HG02610 (cell line): ENCODE measurements at regions not wholly inside any gene's neighbourhood (a gene's known extent, or its start where the extent isn't known, plus 50 kb on each side); places are given as distances from the start of the nearest gene placed in this dataset.
"Not testable (repeated sequence)": the region's sequence is repeated elsewhere in the genome, so short reads cannot be mapped to it uniquely, and the experiment has no call there.

Experiments
- ATAC-seq: cut with Tn5 transposase; IDR thresholded peaks from one replicate; pipeline ENCODE4 v1.9.1; 2021; ENCODE audit warnings: mild to moderate bottlenecking, moderate library complexity; ENCODE audit not compliant: unreplicated experiment

DNA sequence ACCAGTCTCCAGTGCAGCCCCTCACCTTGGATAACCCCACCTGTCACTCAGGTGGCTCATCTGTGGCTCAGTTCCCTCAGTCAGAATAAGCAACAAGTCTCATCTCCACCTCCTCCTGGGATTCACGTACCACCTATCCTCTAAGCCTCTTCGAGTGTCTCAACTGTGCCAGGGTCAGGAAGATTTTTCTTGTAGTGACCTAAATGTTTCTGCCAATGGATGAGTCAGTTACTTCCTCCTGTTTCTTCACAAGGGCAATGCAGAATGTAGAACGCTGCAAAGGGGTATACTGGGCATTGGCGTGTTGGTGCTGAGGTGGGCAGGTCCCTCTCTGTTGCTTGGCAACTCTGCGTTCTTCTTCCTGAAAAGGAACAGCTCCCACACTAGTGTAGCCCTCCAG is 213.3 kb upstream of the CXCR4 start:
- no peak for ATAC-seq

DNA sequence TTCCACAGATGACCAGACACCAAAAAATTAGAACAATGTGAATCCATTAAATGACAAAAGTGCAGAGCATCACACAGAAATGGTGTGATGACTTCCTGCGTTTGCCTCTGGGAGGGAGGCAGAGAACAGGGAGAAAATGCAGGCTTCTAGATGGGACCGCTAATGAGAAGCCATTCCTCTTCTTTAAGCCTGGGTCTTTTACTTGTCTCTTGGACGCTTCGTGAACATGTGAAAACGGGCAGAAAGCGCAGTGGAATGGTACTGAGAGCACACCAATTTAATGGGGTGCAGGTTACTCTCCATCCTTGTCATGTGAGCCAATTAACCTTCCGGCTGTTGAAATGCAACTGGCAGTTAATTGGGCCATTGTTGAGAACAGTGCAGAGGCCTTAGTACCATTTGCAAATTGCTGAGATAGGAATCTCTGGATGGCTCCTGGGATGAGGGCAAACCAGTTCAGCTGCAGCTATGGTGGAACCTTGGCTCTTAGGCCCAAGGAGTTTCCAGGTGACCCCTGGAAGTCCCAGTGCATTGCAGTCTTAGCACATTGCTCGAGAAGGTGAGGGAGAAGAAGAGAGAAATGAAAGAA is 210.4 kb upstream of the CXCR4 start:
- ATAC-seq, result no peak

DNA sequence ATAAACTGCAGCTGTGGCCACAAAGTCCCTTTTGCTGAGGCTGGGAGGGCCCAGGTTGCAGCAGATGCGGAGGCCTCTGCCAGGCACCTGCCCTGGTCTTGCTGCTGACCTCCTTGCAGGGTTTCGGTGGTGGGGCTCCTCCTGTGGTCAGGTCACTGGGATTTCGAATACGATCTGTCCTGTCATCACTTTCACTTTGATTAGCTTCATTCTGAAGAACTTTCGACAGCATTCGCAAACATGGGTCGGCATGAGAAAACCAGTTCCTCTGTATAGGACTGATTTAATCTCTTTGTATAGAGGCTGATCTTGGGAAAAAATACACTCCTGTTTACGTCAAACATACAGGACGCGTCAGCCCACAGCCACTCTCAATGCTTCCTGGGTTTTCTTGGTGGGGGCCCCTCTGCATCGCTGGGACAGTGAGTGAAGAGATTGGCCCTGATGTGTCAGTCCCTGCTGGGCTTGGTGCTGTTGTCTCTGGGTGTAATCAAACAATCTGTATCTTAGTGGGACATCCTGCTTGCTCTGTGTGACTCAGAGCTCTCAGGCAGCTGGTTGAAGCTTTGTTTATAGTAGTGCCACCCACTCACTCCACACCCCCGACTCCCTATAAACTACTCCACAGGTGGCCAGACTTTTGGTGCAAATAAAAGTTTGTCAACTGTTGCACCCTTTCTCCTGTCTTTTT is 209.4 kb upstream of the CXCR4 start:
- no peak for ATAC-seq

DNA sequence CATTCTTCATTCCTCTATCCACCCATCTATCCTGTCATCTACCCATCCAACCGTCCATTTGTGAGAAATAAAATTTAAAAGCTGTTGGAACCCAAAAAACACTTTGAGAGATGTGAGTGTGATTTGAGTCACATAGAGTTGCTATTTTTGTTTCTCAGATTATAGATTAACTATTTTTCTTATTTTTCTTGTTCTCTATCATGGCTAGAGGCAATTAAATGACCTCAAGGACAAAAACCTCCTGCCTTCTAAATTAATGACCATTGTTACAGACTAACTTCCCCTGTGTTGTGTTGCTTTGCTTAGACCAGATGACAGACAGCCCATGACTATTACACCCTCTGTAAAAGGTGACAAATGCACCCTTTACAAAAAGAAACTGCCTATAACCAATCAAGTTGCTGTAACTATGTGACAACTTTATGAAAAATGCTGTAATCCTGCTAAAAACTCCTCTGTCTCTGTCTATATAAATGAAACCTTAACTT is 207.9 kb upstream of the CXCR4 start:
- ATAC-seq, result no peak

DNA sequence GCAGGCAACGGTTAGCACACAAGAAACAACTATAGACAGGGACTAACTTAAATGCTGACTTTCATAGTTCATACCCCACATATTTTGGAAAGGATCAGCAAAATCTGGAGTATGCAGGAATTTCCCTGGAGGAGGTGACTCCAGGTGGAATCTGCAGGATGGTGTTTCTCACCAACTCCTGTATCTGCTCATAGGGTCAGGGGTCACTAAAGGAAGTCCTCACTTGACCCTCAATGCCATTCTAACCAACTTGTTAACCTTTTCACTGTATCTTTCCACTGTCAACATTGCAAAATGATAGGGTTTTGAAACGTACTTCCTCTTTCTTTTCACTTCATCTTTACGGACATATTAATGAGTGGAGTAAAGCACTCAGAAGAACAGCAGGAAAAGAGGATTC is 207.0 kb upstream of the CXCR4 start:
- ATAC-seq, result no peak

DNA sequence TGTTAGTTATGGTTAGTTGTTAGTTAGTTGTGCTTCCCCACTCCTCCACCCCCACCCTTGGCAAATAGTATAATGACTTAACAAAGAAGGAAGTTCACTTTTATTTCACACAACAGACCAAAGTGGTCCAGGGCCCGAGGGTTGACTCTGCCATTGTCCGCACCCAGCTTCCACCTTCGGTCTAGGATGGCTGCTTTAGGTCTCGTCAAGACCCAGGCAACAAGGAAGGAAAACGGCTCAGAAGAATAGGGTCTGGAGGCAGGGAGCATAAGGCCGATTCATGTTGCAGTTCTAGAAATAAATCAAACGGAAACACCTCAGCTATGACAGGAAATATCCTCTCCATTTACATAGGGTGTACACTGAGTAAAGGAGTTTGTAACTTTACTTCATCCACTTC is 206.0 kb upstream of the CXCR4 start:
- no peak for ATAC-seq

DNA sequence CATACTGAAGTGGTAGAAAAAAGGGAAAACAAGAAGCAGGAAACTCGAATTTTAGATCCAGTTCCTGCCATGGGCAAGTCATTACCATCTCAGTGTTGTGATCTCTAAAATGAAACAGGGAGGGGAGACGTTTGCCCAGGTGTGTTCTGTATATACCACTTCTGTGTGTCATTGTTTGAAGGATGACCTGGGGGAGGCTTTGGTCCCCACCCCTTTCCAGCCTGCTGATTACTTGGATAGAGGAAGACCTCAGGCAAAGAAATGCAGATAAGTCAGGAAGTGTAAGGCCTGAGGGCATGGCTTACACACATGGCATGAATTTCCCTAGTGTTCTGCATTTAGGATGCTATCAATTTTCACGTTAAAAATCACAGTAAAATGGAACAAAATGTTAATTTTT is 205.2 kb upstream of the CXCR4 start:
- ATAC-seq, result no peak

DNA sequence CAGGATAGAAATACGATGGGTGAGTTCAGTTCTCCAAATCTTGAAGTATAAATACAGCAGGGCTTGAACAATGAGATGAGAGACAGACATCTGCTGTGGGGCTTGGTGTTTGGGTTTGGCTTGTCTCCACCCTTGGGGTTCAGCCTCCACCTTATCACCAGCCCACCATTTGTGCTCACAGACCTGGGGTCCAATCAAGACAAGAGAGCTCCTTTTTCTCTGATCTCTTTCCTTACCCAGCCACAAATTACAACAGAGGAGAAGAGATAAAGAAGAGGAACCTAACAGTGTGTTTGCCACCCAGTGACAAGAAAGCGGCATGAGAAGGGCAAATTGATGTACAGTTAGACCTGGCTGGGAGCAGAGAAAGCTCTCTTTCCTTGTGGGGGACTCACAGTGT is 204.5 kb upstream of the CXCR4 start:
- no peak for ATAC-seq

DNA sequence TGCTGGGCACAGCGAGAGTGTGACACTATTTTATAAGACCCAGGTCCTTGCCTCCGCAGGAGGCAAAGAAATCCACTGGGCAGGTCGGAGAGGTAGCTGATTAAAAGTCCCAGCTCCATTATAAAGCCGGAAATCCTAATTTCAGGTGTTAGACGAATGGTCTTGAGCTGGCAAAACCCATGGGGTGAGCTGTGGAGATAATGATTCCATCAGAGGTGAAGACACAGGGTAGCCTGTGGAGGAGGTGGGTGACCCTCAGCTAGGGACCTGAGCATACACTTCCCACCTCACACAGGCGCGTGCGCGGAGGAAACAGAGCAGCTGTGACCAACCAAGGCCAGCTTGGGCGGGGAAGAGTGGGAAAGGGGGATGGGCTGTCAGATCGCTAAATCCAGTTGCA is 201.7 kb upstream of the CXCR4 start:
- no peak for ATAC-seq

DNA sequence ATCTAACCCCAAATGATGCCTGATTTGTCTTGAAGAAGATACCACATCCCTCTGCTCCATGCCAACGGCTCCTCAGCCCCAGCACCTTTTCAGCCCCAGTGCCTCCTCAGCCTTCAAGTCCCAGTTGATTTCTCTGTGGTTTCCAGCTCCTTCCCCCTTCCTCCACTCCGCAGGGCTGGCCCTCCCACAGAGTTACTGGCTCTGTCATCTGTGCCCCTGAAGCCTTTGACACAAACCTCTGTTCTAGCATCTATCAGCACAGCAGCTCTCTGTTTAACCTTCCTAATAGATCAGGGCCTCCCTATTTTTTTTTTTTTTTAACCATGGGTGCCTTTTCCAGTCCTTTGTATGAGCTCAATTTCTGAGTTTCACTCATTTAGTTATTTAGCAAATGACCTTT is 201.3 kb upstream of the CXCR4 start:
- ATAC-seq, result no peak

DNA sequence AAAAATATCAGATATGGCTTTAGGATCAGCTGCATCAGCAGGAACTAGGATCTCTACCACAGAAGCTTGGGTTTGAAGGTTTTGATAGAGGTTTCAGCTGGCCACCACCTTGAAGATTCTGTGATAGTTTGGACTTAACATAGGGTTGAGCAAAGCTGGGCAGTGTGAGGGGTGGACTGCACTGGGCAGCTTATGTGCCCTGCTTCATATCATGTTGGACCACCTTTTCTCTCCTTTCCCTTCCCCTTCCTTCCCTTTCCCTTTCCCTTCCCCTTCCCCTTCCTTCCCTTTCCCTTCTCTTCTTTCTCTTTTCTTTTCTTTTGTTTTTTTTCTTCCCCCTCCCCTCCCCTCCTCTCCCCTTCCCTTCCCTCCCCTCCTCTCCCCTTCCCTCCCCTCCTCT is 196.3 kb upstream of the CXCR4 start:
- no peak for ATAC-seq

DNA sequence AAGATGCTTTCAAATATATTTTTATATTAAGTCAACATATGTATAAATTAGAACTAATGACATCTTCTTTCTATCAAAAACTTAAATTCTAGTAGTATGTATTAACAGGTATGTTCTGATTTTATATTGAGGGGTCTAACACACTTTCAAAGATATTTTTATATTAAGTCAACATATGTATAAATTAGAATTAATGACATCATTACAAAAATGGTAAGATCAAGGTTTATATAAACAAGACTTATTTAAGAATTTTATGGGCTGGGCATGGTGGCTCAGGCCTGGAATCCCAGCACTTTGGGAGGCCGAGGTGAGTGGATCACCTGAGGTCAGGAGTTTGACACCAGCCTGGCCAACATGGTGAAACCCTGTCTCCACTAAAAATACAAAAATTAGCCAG is 194.6 kb upstream of the CXCR4 start:
- ATAC-seq, result not testable (repeated sequence)

DNA sequence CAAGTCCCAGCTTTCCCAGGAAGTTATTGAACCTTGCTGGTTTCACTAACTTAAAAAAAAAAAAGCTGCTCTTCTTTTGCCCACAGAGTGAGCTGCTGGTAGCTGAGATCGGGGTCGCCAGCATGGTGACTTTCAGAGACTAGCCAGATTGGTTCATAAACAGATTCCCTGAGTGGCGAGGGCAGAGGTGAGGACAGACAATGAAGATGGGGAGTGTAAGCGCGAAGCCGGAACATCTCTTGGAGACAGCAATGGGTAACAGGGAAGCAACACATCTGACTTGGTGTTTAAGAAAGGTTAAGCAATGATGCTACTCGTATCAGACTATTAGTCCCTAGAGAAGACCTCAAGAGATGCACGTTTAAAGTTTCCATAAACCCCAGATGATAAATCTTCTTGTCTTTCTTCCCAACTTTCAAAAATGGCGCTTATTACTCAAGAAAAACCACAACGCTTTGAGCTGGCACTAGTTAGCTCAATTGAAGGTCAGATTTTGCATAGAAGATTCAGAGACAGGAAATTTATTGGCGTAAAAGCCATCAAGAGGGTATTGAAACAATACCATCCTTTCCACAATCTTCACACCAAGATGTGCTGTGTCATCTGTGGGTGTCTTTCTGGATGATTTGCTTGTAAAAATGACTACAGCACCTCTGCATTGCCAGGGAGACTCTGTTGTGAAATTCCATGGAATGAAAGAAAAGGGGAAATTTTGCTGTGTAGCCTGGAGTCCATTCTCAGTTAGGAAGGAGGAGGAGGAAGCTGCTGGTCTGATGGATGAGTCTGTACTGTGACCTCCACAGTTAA is 193.1 kb upstream of the CXCR4 start:
- ATAC-seq, result no peak

DNA sequence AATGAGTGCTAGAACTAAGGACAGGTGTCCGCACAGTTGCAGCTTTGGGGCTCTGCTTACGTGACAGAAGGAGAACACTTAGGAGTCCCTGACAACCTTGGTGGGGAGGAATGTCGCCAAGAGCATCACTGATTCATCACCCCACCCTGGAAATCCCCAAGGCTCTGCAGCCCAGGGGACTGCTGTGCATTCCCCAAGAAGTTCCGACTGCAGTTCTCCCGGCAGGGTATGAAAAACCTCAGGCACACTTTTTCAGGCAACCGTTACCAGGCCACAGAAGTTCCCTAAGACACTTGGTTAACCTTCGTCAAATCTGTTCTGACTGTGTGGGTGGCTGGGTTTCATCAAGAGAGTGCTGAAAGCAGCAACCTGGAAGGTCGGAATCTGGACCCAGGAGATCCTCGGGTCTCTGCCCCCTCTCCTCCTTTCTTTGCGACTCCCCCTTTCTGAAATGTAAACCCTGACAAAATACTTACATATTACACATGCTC is 192.1 kb upstream of the CXCR4 start:
- ATAC-seq, result no peak

DNA sequence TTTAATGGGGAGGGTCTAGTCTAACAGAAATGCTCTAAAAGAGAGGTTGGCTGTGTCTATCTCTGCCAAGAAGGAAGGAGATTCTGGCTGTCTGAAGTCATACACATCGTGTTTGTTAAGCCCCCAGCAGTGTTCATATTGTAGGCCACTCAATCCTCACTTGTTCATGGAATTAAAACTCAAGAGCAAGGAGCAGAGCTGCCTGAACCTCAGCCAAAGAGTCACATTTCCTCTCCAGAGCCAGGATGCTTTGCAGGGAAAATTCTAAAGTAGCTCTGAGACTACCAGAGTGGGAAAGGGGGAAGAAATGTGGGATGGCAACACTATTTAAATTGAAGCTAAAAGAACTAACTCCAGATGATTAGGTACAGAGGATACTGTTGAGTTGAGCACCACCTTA is 190.7 kb upstream of the CXCR4 start:
- ATAC-seq, result no peak

DNA sequence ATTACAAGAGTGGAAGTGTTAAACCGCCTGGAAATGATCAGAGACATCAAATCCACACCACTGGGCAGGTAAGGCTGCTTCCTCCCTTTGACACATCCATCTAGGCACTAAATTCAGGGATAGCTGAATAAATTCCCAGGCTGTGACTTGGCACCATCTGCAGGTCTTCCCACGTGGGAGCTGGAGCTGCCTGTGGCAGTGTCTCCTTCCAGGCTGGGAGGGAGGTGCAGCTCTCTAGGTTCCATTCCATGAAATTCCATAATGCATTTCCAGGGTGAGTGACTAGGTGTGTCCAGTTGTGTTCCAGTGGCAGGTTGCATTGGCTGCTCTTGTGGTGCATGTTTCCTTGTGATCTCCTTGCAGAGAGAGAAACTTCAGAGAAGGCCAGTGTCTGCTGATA is 188.9 kb upstream of the CXCR4 start:
- ATAC-seq, result no peak

DNA sequence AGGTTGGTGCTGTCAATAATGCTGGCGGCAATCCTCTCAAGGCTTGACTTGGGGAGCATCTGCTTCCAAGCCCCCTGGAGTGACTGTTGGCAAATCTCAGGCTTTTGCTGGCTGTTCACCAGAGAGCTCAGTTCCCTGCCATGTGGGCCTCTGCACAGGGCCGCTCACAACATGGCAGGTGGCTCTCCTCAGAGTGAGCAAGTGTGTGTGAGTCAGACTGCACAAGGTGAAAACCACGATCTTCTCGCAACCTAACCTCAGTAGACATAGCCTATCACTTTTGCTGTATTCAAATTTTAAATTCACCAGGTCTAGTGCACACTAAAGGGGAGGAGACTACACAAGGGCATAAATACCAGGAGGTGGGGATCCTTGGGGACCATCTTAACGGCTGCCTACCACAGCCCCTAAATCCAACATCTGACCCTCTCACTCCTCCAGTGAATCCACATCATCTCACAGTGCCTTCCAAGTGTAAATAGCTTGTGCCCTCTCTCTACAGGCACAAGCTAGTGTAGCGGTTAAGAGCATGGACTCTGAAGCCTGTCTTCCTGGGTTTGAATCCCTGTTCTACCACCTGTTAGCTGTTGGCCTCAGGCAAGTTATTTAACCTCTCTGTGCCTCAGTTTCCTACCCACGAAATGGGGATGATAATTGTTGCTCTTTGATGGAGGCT is 187.7 kb upstream of the CXCR4 start:
- peak; percentile 98 for ATAC-seq

DNA sequence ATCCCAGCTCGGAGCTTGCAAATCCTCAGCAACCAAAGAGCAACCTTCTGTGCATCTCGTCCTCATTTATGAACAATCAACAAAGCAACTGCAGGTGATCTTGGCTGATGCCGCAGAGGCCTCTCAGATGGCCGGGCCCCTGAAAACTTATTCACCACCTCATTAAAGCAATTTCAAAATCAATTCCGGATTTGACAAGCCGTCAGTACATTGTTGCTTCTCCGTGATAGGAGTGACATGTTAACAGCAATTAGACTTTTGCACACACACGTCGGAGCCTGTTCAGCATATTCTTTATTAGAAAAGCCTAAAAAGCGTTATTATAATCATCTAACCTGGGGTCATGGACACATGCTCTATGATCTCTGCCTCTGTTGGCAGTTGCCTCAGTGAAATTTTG is 183.1 kb upstream of the CXCR4 start:
- ATAC-seq, result no peak

DNA sequence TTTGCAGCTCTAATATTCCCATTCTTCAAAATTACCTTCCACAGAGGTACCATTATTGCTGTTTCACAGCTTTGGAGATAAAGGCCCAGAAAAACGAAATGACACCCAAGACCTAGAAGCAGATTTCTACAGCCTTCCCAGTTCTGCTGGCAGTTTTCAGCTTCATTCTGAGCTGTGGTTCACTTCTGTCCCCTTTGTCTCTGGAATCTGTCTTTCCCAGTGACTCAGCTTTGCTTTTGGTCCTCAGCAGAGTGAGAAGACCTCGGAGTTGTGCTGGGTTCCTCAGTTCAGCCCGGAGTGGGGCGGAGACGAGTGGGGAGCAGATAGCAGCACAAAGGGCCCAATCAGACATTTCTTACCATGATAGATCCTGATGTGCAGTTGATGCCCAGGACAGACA is 180.7 kb upstream of the CXCR4 start:
- ATAC-seq, result no peak

DNA sequence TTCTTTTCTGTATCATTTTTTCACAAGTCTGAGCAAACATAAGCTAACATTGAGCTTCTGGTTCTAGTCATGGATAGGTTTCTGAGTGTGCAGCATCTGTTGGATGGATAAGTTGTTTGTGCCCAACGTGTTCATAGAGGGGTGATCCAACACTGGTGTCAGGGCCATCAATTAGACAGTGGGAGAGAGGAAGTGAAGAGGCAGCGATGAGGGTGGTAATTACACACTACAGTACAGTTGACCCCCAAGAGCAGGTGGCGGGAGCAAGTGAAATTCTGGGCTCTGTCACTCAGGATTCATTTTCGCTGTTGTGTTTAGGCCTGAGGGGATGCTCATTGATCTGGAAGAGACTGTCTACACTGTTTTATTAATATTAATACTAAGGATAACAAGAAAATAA is 180.0 kb upstream of the CXCR4 start:
- no peak for ATAC-seq

DNA sequence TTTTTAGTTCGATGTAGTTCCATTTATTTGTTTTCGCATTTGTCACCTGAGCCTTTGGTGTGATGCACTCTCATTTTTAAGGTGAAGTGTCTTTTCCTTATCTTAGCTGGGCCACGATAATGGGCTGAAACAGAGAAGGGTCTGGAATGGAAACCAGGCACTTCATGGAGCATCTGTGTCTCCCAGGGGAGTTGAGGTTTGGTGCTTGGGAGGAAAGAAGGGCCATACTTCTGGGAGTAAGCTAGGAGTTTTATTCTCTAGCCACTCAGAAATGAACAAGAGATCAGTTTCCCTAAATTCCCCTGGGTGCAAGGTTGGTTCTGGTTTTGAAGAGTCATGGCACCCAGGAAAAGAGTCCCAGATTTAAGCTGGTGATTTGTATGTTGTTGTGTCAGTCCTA is 179.4 kb upstream of the CXCR4 start:
- ATAC-seq, result no peak
